Sigmoid colon (tissue), 4 donors: ENCODE measurements at regions not wholly inside any gene's neighbourhood (a gene's known extent, or its start where the extent isn't known, plus 50 kb on each side); places are given as distances from the start of the nearest gene placed in this dataset.

Experiments
- CTCF ChIP-seq, 4 experiments: fragments of 450-650 bp in 3 of 4; fragments of 200-600 bp in 1 of 4; IDR thresholded peaks; one replicate each; pipeline ENCODE4 v1.5.1; 2016 to 2019; ENCODE audit warnings: antibody characterized with exemption in 4 of 4, mild to moderate bottlenecking in 3 of 4, moderate library complexity in 2 of 4
- EP300 ChIP-seq, 4 donors: sonication (generic); formaldehyde crosslinking; IDR thresholded peaks; one replicate each; pipeline ENCODE4 v1.6.1; 2017; ENCODE audit warnings: antibody characterized with exemption in 4 of 4
- POLR2A ChIP-seq, 2 donors: fragments of 450-650 bp; IDR thresholded peaks; one replicate each; pipeline ENCODE4 v1.6.1; 2016; ENCODE audit warnings: antibody characterized with exemption in 2 of 2, mild to moderate bottlenecking in 2 of 2, moderate library complexity in 2 of 2
- POLR2AphosphoS5 ChIP-seq, 4 donors: sonication (generic); formaldehyde crosslinking; IDR thresholded peaks; one replicate each; pipeline ENCODE4 v1.6.1; 2017; ENCODE audit warnings: antibody characterized with exemption in 4 of 4

DNA sequence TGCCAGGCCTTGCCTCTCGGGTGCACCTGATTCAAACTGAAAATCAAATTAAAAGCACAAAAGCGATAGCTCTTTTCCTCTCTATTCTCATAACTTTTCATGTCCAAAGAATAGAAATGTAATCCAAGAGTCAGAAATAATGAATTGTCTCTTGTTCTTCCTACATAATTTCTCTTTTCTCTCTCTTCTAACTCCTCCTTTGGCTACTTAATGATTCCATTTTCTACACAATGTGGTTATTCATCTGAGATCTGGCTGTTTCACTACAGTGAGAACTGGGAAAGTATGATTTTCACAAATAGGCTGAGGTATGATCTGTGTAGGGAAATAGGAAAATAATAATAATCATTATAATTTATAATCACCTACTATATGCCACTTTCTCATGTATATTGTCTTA lies 703.5 kb downstream of the PDHA2 start:
- TF ChIP-seq CTCF (IDR thresholded peaks at IDR 0.05) (no peak), POLR2AphosphoS5 (IDR thresholded peaks at IDR 0.05) (no peak), POLR2A (IDR thresholded peaks at IDR 0.05) (no peak), EP300 (IDR thresholded peaks at IDR 0.05) (no peak)
